ENCODE measurements at regions not wholly inside any gene's neighbourhood (a gene's known extent, or its start where the extent isn't known, plus 50 kb on each side); places are given as distances from the start of the nearest gene placed in this dataset.
A peak's percentile ranks its signal among the peaks of the same experiment; 100 is the strongest.
"Not testable (repeated sequence)": the region's sequence is repeated elsewhere in the genome, so short reads cannot be mapped to it uniquely, and the experiment has no call there.

DNA sequence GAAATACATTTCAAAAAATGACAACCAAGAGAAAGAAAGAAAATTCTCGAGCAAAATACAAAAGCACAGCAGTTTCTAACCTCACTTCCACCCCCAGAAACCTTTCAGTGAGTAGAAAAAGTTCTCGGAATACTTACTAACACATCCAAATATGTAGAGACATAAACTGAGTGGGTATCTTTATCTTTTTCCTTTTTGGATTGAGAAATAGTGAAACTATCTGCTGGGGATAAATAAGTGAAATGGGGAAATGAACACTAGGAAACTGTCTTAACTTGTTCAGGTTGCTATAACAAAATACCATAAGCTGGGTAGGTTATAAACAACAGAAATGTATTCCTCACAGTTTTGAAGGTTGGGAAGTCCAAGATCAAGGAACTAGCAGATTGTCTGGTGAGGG, 72.0 kb downstream of the VCAM1 start:
- DNase-seq, result no peak

DNA sequence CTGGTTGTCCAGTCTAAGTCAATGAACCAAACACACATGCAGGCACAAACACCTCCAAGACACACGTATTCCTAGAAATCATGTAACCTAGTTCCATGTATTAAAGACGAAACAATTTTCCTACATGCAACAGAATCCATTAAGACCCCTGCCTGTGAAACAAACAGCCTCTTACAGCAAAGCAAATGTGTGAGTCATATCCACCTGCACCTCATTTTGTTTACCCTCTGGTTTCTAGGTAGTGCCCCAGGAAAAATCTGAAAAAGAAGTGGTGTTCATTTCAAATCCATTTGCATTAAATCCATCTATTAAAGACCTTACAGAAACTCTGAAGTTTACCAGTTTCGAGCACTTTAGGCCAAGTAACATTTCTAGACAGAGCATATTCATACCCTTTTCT, 74.1 kb downstream of the VCAM1 start:
- no peak for DNase-seq

DNA sequence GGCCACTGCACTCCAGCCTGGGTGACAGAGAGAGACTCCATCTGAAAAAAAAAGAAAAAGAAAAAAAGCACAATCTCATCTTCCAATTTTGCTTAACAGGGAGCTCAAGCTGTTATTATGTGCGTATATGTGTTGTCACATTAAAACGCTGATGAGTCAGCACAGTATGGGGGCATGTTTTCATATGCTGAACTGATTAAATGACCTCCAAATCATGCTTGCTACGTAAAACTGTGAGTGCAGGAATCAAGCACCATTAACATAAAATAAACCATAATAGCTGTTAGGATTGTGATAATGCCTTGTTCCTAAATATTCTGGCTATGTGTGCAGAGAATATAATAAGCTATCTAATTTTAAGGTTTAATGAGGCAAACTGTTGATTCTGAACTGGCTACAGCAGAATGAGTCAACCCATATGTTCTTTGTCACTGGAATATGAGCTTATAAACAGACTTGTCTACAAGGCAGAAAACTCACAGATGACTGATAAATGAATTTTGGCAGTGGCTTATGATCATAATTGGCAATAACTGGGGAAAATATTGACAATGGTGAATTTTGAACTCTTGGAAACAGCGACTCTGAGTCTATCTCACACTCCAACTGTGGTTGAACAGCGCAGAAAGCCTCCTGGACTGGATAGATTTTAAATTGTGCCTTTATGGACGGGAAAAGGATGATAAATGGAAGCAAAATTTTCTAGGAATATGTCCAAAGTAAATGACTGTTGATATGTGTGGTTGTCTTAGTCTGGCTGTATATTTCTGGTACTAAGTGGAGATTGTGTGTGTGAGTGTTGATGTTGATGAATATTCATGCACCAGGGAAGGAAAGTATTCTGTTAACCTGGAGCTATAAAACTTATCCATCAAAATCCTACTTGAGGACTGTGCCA, 75.5 kb downstream of the VCAM1 start:
- no peak for DNase-seq

DNA sequence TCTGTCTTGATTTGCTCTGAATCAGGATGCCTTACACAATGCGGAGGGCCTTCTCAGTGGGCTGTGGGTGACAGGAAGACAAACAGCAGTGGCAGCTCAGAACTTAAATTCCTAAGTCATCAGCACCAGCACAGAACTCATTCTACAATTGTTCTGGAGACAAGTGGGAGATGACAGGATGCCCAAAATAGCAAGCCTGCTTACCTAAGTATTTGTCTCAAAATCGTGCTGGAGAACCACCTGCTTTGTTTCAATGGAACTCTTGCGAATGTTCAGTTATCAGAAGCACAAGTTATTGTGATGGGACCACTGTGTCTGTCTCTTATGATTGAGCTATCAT, 76.1 kb downstream of the VCAM1 start:
- DNase-seq, result no peak

DNA sequence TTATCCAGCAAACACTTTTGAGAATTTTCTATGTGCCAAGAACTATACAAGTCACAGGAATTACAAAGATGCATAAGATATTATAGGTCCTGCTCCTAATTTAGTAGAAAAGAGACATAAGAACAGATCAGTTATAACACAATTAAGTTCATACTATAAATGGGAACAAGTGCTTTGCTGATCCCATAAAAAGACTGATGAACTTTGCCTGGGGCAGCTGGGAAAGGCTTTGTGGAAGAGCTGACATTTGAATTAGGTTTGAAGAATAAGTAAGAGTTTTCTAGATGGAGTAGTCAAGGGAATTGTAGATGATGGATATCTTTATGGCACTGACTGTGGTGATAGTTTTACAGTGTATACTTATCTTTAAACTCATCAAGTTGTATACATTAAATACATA, 76.5 kb downstream of the VCAM1 start:
- no peak for DNase-seq

DNA sequence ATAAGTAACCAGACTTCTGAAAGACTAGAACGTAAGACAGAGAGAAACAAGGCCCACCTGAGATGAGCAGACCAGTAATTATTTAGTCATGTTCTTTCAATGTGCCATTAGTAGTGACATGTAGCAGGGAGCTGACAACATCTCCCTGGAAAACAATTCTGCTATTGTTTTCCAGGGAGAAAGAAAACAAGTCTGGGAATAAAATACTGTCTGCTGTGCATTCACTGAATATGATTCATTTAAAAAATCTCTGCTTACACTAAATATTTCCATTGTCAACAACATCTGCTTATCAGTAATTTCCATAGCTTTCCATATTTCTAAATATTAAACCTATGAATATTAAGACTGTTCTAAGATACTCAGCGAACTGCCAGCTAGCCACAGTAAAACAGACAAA, 80.0 kb downstream of the VCAM1 start:
- DNase-seq, result no peak

DNA sequence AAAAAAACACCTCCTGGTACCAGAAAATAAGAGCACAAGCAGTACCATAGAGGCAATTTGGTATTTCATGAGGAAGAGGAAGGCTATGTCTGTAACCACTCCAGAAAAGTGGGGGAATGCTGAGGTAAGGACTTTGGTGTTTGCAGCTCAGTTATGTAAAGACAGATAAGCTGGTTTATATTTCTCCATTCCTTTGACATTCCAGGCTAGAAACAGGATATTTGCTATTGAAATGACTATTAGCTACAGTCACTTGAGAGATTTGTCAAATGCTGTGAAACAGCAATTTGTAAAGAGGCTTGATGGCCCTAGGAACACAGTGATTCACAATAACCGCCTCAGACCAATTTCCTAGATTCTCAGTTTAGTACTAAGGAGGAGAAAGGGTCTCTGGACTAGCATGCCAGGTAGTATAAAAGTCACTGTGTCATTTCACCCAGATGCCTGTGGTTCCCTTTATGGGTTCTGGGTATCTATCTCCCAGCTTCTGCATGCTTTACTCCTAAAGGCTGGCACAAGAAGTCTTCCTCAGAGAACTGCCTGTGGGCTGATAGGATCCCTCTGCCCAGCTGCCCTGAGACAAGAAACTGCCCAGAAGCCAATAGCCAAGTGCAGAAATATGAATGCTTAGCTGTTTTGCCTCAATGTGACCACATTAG, 80.5 kb downstream of the VCAM1 start:
- no peak for DNase-seq

DNA sequence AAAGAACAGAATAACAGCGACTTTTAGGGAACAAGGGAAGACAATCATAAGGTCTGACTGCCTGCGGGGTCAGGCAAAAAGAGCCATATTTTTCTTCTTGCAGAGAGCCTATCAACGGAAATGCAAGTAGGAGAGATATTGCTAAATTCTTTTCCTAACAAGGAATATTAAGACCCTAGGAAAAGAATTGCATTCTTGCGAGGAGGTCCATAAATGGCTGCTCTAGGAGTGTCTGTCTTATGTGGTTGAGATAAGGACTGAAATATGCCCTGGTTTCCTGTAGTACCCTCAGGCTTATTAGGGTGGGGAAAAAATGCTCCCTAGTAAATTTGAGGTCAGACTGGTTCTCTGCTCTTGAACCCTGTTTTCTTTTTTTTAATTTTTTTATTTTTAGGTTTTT, 81.7 kb downstream of the VCAM1 start:
- DNase-seq, result not testable (repeated sequence)

DNA sequence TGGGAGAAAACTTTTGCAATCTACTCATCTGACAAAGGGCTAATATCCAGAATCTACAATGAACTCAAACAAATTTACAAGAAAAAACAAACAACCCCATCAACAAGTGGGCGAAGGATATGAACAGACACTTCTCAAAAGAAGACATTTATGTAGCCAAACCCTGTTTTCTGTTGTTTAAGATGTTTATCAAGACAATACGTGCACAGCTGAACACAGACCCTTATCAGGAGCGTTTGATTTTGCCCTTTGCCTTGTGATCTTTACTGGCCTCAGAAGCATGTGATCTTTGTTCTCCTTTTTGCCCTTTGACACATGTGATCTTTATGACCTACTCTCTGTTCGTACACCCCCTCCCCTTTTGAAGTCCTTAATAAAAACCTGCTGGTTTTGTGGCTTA, 83.7 kb downstream of the VCAM1 start:
- not testable (repeated sequence) for DNase-seq

DNA sequence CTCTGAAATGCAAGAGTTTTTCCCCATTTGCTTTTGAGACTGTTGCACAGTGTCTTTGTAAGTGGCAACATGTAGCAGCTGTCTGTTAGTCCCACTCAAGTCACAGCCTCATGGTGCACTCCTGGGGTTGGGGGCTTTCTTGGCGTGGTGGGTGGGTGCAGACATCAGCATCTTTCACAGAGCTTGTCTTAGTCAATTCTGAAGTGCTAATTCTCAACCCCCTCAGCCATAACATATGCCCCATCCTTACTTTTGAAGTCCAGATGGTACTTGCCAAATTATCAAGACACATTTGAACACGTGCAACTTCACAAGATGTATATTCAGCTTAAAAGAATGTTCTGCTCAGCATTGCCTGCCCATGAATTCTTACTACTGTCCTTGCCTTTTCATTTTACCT, 87.1 kb downstream of the VCAM1 start:
- DNase-seq, result no peak

DNA sequence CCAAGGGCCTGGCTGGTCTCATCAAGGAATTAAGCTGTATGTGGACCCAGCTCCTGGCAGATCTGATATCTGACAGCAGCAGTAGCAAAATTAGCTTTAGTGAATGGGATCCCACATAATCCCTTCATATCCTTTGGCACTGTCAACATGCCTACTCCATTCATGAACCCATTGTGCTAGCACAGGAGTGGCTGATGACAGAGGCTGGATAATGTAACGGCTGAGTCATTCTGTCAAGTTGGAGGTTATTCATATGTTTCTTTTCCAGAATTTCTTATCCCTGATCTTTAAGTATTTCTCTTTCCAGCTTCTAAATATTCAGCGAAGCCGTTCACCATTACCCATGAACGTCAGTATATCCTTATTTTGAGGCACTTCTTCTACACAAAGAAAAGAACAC, 84.3 kb downstream of the EXTL2 start:
- no peak for DNase-seq

DNA sequence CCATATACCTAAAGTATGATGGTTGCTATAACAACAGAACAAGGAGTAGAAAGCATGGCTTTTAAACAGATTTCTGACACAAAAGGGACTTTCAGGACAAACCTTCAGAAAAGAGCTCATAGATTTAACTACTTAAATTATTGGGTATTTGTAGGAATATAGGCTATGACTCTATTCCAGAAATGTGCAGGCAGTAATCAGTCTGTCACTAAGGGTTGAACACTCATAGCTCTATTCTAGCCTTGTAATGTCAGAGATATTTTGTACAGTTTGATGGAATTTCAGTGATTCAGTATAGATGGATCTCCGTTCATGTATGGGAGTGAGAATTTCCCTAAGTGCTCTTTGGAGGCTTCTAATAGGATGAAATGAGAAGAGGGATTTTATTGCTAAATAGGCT, 82.8 kb downstream of the EXTL2 start:
- no peak for DNase-seq

DNA sequence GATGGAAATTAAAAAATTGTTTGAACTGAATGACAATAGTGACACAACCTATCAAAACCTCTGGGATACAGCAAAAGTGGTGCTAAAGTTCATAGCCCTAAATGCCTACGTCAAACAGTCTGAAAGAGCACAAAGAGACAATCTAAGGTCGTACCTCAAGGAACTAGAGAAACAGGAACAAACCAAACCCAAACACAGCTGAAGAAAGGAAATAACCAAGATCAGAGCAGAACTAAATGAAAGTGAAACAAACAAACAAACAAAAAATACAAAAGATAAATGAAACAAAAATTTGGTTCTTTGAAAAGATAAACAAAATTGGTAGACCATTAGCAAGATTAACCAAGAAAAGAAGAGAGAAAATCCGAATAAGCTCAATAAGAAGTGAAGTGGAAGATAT, 79.7 kb downstream of the EXTL2 start:
- peak; percentile 8 for DNase-seq

DNA sequence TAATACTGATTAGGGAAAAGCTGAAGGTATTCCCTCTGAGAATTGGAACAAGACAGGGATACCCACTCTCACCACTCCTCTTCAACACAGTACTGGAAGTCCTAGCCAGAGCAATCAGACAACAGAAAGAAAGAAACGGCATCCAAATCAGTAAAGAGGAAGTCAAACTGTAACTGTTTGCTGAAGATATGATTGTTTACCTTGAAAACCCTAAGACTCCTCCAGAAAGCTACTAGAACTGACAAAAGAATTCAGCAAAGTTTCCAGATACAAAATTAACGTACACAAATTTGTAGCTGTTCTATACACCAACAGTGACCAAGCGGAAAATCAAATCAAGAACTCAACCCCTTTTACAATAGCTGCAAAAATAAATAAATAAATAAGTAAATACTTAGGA, 78.6 kb downstream of the EXTL2 start:
- DNase-seq, result no peak

DNA sequence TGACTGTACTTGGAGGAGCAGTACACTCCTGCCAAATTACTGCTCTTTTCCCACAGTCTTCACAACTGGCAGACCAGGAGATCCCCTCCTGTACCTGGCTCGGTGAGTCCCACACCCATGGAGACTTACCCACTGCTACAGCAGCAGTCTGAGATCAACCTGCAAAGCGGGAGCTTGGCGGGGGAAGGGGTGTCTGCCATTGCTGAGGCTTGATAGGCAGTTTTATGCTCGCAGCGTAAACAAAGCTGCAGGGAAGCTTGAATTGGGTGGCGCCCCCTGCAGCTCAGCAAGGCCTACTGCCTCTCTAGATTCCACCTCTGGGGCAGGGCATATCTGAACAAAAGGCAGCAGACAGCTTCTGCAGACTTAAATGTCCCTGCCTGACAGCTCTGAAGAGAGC, 74.4 kb downstream of the EXTL2 start:
- DNase-seq, result not testable (repeated sequence)

DNA sequence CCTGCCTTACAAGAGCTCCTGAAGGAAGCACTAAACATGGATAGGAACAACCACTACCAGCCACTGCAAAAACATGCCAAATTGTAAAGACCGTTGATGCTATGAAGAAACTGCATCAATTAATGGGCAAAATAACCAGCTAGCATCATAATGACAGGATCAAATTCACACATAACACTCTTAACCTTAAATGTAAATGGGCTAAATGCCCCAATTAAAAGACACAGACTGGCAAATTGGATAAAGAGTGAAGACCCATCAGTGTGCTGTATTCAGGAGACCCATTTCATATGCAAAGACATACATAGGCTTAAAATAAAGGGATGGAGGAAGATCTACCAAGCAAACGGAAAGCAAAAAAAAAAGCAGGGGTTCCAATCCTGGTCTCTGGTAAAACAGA, 72.7 kb downstream of the EXTL2 start:
- not testable (repeated sequence) for DNase-seq

Measured in CD4-positive, alpha-beta T cell treated with Interleukin-17A for 1 hour (primary cell).